ENCODE measurements at regions not wholly inside any gene's neighbourhood (a gene's known extent, or its start where the extent isn't known, plus 50 kb on each side); places are given as distances from the start of the nearest gene placed in this dataset.

GRCh38 chr5:72569408-72569944 lies 62.3 kb upstream of the ZNF366 start:
- Histone ChIP-seq H3K36me3 (no peaks in the 10 kb centered on the region), H3K27me3 (ENCODE audit: low read depth) (no peaks in the 10 kb centered on the region), H3K4me1 (no peaks in the 10 kb centered on the region), H3K9me3 (replicated peaks) (no peaks in the 10 kb centered on the region), H3K4me3 (no peak overlapping the region), H3K27ac (replicated peaks) (no peak overlapping the region)
- TF ChIP-seq CTCF (IDR thresholded peaks at IDR 0.05; ENCODE audit: borderline replicate concordance) = no peak
- DNase-seq = no peak
- intact Hi-C loops (cut with micrococcal nuclease) = no loop called here

- Histone ChIP-seq H3K27ac (replicated peaks) (no peak overlapping the region), H3K27me3 (ENCODE audit: low read depth) (no peaks in the 10 kb centered on the region), H3K4me3 (no peak overlapping the region), H3K9me3 (replicated peaks) (no peaks in the 10 kb centered on the region), H3K36me3 (no peaks in the 10 kb centered on the region), H3K4me1 (no peaks in the 10 kb centered on the region)
- no peak for TF ChIP-seq CTCF (IDR thresholded peaks at IDR 0.05; ENCODE audit: borderline replicate concordance)
- no peak for DNase-seq
- intact Hi-C loops (cut with micrococcal nuclease) = no loop called here
Measured at GRCh38 chr5:72566746-72567145, 59.5 kb upstream of the ZNF366 start.

GRCh38 chr5:72565513-72566289 lies 58.5 kb upstream of the ZNF366 start:
- Histone ChIP-seq H3K27ac (replicated peaks) (no peak overlapping the region), H3K4me1 (peaks cover 4% of the 10 kb centered on the region), H3K4me3 (no peak overlapping the region), H3K27me3 (ENCODE audit: low read depth) (no peaks in the 10 kb centered on the region), H3K36me3 (no peaks in the 10 kb centered on the region), H3K9me3 (replicated peaks) (no peaks in the 10 kb centered on the region)
- no peak for TF ChIP-seq CTCF (IDR thresholded peaks at IDR 0.05; ENCODE audit: borderline replicate concordance)
- no peak for DNase-seq
- intact Hi-C loops (cut with micrococcal nuclease) = no loop called here

GRCh38 chr5:72562717-72563116 lies 55.5 kb upstream of the ZNF366 start:
- intact Hi-C loops (cut with micrococcal nuclease) = no loop called here
- H3K27ac ChIP-seq (replicated peaks) = no peak overlapping the region
- H3K9me3 ChIP-seq (replicated peaks) = no peaks in the 10 kb centered on the region
- peaks cover 13% of the 10 kb centered on the region for H3K4me1 ChIP-seq
- H3K4me3 ChIP-seq = no peak overlapping the region
- no peak for DNase-seq
- no peak for TF ChIP-seq CTCF (IDR thresholded peaks at IDR 0.05; ENCODE audit: borderline replicate concordance)
- H3K36me3 ChIP-seq = no peaks in the 10 kb centered on the region
- no peaks in the 10 kb centered on the region for H3K27me3 ChIP-seq (ENCODE audit: low read depth)

- DNase-seq = no peak
- Histone ChIP-seq H3K27ac (replicated peaks) (no peak overlapping the region), H3K4me3 (no peak overlapping the region), H3K27me3 (ENCODE audit: low read depth) (no peaks in the 10 kb centered on the region), H3K9me3 (replicated peaks) (no peaks in the 10 kb centered on the region), H3K4me1 (peaks cover 27% of the 10 kb centered on the region), H3K36me3 (no peaks in the 10 kb centered on the region)
- TF ChIP-seq CTCF (IDR thresholded peaks at IDR 0.05; ENCODE audit: borderline replicate concordance) = no peak
- intact Hi-C loops (cut with micrococcal nuclease) = no loop called here
Measured at GRCh38 chr5:72561148-72561972, 54.1 kb upstream of the ZNF366 start.
